SK-N-SH (cell line): ENCODE measurements at regions not wholly inside any gene's neighbourhood (a gene's known extent, or its start where the extent isn't known, plus 50 kb on each side); places are given as distances from the start of the nearest gene placed in this dataset.

ENCODE experiments used
- MEF2A ChIP-seq: IDR thresholded peaks from 2 replicates; pipeline ENCODE4 v1.4.0; 2012; ENCODE audit warnings: low read depth, borderline replicate concordance
- POLR2AphosphoS5 ChIP-seq: IDR thresholded peaks from 2 replicates; pipeline ENCODE4 v1.6.1; 2012; ENCODE audit warnings: low read depth, low read length
- REST ChIP-seq: IDR thresholded peaks from 2 replicates; pipeline ENCODE4 v1.6.1; 2012; ENCODE audit warnings: mild to moderate bottlenecking, low read depth, low read length, moderate library complexity
- RFX5 ChIP-seq: IDR thresholded peaks from 2 replicates; pipeline ENCODE4 v1.6.1; 2012; ENCODE audit warnings: mild to moderate bottlenecking, improper control_type of control experiment, low read length
- USF1 ChIP-seq: IDR thresholded peaks from 2 replicates; pipeline ENCODE4 v1.4.0; 2012; ENCODE audit warnings: low read depth, borderline replicate concordance
- TF ChIP-seq, protein P1 (sequence below): fragments of 200-600 bp; sonication (generic); IDR thresholded peaks from 2 replicates; pipeline ENCODE4 v1.6.1; 2017; ENCODE audit warnings: antibody characterized with exemption, mild to moderate bottlenecking, moderate library complexity
- TF ChIP-seq, protein P2 (sequence below): IDR thresholded peaks from 2 replicates; pipeline ENCODE4 v1.4.0; 2012; ENCODE audit warnings: low read depth

DNA sequence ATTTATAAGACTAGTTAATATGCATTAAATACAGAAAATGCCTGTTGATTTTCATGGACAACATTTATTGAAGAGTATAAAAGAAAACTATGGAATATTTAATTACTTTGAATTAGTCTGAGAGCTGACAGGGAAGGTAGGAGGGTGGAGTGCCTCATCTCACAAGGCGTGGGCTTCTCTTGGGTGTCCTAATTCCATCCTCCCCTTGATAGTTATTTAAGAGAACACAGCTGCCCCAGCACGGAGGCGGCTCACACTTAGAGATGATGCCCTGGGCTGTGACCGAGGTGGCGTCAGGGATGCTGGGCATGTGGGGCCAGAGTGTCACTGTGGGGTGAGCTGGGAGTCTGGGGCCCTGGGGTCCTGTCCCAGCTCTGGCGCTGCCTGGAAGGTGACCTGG, 493.0 kb downstream of the PTPRU start:
- TF ChIP-seq RFX5 (no peak), USF1 (no peak), POLR2AphosphoS5 (no peak), MEF2A (no peak), REST (no peak)
- TF ChIP-seq, protein P1, sequence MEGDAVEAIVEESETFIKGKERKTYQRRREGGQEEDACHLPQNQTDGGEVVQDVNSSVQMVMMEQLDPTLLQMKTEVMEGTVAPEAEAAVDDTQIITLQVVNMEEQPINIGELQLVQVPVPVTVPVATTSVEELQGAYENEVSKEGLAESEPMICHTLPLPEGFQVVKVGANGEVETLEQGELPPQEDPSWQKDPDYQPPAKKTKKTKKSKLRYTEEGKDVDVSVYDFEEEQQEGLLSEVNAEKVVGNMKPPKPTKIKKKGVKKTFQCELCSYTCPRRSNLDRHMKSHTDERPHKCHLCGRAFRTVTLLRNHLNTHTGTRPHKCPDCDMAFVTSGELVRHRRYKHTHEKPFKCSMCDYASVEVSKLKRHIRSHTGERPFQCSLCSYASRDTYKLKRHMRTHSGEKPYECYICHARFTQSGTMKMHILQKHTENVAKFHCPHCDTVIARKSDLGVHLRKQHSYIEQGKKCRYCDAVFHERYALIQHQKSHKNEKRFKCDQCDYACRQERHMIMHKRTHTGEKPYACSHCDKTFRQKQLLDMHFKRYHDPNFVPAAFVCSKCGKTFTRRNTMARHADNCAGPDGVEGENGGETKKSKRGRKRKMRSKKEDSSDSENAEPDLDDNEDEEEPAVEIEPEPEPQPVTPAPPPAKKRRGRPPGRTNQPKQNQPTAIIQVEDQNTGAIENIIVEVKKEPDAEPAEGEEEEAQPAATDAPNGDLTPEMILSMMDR, result no peak
- TF ChIP-seq, protein P2, sequence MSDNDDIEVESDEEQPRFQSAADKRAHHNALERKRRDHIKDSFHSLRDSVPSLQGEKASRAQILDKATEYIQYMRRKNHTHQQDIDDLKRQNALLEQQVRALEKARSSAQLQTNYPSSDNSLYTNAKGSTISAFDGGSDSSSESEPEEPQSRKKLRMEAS, result no peak
